OCI-LY3 (cell line): ENCODE measurements at regions not wholly inside any gene's neighbourhood (a gene's known extent, or its start where the extent isn't known, plus 50 kb on each side); places are given as distances from the start of the nearest gene placed in this dataset.

Source experiments
- EZH2phosphoT487 ChIP-seq: fragments of 200-600 bp; shearing (Covaris generic); IDR thresholded peaks from 2 replicates; pipeline ENCODE4 v1.6.1; 2018; ENCODE audit warnings: antibody characterized with exemption, mixed run types, low read depth
- TF ChIP-seq, protein P1 (sequence below): fragments of 200-600, 300-600 bp; sonication (generic); IDR thresholded peaks from 2 replicates; pipeline ENCODE4 v1.5.1; 2014; ENCODE audit warnings: antibody characterized with exemption, low read length, low read depth

- TF ChIP-seq, protein P1, sequence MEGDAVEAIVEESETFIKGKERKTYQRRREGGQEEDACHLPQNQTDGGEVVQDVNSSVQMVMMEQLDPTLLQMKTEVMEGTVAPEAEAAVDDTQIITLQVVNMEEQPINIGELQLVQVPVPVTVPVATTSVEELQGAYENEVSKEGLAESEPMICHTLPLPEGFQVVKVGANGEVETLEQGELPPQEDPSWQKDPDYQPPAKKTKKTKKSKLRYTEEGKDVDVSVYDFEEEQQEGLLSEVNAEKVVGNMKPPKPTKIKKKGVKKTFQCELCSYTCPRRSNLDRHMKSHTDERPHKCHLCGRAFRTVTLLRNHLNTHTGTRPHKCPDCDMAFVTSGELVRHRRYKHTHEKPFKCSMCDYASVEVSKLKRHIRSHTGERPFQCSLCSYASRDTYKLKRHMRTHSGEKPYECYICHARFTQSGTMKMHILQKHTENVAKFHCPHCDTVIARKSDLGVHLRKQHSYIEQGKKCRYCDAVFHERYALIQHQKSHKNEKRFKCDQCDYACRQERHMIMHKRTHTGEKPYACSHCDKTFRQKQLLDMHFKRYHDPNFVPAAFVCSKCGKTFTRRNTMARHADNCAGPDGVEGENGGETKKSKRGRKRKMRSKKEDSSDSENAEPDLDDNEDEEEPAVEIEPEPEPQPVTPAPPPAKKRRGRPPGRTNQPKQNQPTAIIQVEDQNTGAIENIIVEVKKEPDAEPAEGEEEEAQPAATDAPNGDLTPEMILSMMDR = no peak
- TF ChIP-seq EZH2phosphoT487 = no peak
Observed at GRCh38 chr6:6738108-6738507, 149.6 kb downstream of the LY86 start.
